ENCODE measurements at regions not wholly inside any gene's neighbourhood (a gene's known extent, or its start where the extent isn't known, plus 50 kb on each side); places are given as distances from the start of the nearest gene placed in this dataset.

- TF ChIP-seq EP300 (IDR thresholded peaks at IDR 0.05) = no peak
- TF ChIP-seq CTCF (IDR thresholded peaks at IDR 0.05) = no peak
- no peak for TF ChIP-seq POLR2AphosphoS5 (IDR thresholded peaks at IDR 0.05)
- no peak for TF ChIP-seq POLR2A (IDR thresholded peaks at IDR 0.05)
Observed at GRCh38 chr16:59404509-59404908, 670.4 kb upstream of the GOT2 start.

Measured in upper lobe of left lung (tissue), 4 donors.